Neural cell (in vitro differentiated cells): ENCODE measurements at regions not wholly inside any gene's neighbourhood (a gene's known extent, or its start where the extent isn't known, plus 50 kb on each side); places are given as distances from the start of the nearest gene placed in this dataset.

Source experiments
- EP300 ChIP-seq: fragments of 450-650 bp; conservative IDR thresholded peaks from 2 replicates; pipeline ENCODE4 v1.6.1; 2014; ENCODE audit warnings: antibody characterized with exemption, mild to moderate bottlenecking, moderate library complexity; ENCODE audit not compliant: poor library complexity, severe bottlenecking
- EZH2 ChIP-seq: fragments of 200-600, 300-800 bp; shearing (Covaris generic), sonication (generic); IDR thresholded peaks from 2 replicates; pipeline ENCODE4 v1.6.1; 2014; ENCODE audit warnings: antibody characterized with exemption, low read length, borderline replicate concordance, mild to moderate bottlenecking; ENCODE audit not compliant: insufficient read depth, poor library complexity, severe bottlenecking
- MXI1 ChIP-seq: fragments of 450-650 bp; conservative IDR thresholded peaks from 2 replicates; pipeline ENCODE4 v1.6.1; 2014; ENCODE audit warnings: antibody characterized with exemption, mild to moderate bottlenecking; ENCODE audit not compliant: poor library complexity, severe bottlenecking
- POLR2AphosphoS5 ChIP-seq: IDR thresholded peaks from 2 replicates; pipeline ENCODE4 v1.6.1; 2012
- TF ChIP-seq, protein P1 (sequence below): fragments of 450-650 bp; IDR thresholded peaks from 2 replicates; pipeline ENCODE4 v1.5.1; 2014; ENCODE audit warnings: antibody characterized with exemption, mild to moderate bottlenecking, moderate library complexity; ENCODE audit not compliant: poor library complexity, severe bottlenecking
- TF ChIP-seq, protein P2 (sequence below): IDR thresholded peaks from 2 replicates; pipeline ENCODE4 v1.6.1; 2012; ENCODE audit warnings: borderline replicate concordance

DNA sequence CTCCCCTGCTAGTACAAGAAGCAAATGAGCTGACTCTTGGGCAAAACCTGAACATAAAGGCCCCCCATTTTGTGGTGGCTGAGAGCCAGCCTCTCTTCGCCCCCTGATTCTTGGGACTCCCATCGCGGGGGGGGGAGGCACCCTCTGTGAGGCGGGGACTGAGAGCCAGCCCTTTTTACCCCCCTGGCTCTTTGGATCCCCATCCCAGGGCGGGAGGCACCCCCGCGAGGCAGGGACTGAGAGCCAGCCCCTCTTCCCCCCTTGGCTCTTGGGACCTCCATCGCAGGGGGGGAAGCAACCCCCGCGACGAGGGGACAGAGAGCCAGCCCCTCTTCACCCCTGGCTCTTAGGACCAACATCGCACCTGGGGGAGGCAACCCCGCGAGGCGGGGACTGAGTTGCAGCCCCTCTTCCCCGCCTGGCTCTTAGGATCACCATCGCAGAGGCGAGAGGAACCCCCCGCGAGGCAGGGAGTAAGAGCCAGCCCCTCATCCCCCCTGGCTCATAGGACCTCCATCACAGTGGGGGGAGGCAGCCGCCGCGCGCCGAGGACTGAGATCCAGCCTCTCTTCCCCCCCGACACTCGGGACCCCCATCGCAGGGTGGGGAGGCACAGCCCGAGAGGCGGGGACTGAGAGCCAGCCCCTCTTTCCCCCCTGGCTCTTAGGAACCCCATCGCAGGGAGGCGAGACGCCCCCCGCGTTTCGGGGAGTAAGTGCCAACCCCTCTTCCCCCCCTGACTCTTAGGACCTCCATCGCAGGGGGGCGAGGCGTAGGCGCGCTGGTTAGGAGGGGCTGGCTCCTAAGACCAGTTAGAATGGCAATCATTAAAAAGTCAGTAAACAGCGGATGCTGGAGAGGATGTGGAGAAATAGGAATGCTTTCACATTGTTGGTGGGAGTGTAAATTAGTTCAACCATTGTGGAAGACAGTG, 2428.4 kb upstream of the PCDH20 start:
- TF ChIP-seq POLR2AphosphoS5 (no peak), MXI1 (no peak), EP300 (no peak), EZH2 (no peak)
- TF ChIP-seq, protein P1, sequence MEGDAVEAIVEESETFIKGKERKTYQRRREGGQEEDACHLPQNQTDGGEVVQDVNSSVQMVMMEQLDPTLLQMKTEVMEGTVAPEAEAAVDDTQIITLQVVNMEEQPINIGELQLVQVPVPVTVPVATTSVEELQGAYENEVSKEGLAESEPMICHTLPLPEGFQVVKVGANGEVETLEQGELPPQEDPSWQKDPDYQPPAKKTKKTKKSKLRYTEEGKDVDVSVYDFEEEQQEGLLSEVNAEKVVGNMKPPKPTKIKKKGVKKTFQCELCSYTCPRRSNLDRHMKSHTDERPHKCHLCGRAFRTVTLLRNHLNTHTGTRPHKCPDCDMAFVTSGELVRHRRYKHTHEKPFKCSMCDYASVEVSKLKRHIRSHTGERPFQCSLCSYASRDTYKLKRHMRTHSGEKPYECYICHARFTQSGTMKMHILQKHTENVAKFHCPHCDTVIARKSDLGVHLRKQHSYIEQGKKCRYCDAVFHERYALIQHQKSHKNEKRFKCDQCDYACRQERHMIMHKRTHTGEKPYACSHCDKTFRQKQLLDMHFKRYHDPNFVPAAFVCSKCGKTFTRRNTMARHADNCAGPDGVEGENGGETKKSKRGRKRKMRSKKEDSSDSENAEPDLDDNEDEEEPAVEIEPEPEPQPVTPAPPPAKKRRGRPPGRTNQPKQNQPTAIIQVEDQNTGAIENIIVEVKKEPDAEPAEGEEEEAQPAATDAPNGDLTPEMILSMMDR: no peak
- TF ChIP-seq, protein P2, sequence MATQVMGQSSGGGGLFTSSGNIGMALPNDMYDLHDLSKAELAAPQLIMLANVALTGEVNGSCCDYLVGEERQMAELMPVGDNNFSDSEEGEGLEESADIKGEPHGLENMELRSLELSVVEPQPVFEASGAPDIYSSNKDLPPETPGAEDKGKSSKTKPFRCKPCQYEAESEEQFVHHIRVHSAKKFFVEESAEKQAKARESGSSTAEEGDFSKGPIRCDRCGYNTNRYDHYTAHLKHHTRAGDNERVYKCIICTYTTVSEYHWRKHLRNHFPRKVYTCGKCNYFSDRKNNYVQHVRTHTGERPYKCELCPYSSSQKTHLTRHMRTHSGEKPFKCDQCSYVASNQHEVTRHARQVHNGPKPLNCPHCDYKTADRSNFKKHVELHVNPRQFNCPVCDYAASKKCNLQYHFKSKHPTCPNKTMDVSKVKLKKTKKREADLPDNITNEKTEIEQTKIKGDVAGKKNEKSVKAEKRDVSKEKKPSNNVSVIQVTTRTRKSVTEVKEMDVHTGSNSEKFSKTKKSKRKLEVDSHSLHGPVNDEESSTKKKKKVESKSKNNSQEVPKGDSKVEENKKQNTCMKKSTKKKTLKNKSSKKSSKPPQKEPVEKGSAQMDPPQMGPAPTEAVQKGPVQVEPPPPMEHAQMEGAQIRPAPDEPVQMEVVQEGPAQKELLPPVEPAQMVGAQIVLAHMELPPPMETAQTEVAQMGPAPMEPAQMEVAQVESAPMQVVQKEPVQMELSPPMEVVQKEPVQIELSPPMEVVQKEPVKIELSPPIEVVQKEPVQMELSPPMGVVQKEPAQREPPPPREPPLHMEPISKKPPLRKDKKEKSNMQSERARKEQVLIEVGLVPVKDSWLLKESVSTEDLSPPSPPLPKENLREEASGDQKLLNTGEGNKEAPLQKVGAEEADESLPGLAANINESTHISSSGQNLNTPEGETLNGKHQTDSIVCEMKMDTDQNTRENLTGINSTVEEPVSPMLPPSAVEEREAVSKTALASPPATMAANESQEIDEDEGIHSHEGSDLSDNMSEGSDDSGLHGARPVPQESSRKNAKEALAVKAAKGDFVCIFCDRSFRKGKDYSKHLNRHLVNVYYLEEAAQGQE: no peak
